OCI-LY1 (cell line): ENCODE measurements at regions not wholly inside any gene's neighbourhood (a gene's known extent, or its start where the extent isn't known, plus 50 kb on each side); places are given as distances from the start of the nearest gene placed in this dataset.

Experiments
- H2AFZ ChIP-seq: fragments of 200-600 bp; sonication (generic), shearing (Covaris generic); 2 replicates; pipeline ENCODE4 v1.6.0; 2014; ENCODE audit warnings: antibody characterized with exemption, mild to moderate bottlenecking, low read length
- H3F3A ChIP-seq: fragments of 200-600 bp; sonication (generic), shearing (Covaris generic); 2 replicates; pipeline ENCODE4 v1.6.0; 2014; ENCODE audit warnings: mild to moderate bottlenecking, antibody characterized with exemption, low read length, moderate library complexity; ENCODE audit not compliant: insufficient read depth
- H3K27ac ChIP-seq: fragments of 200-600 bp; sonication (generic); 2 replicates; pipeline ENCODE4 v1.5.1; 2014; ENCODE audit warnings: low read length, mixed run types, mild to moderate bottlenecking, low read depth; ENCODE audit not compliant: poor library complexity, severe bottlenecking
- H3K27me3 ChIP-seq: fragments of 200-600 bp; sonication (generic); 2 replicates; pipeline ENCODE4 v1.6.0; 2014; ENCODE audit warnings: antibody characterized with exemption, mild to moderate bottlenecking, low read length, moderate library complexity; ENCODE audit not compliant: insufficient read depth
- H3K36me3 ChIP-seq: fragments of 200-600 bp; sonication (generic); 2 replicates; pipeline ENCODE4 v1.6.1; 2014; ENCODE audit warnings: mild to moderate bottlenecking, antibody characterized with exemption, low read length, moderate library complexity, mixed read lengths; ENCODE audit not compliant: insufficient read depth
- H3K4me1 ChIP-seq: fragments of 200-600 bp; sonication (generic); 2 replicates; pipeline ENCODE4 v1.5.1; 2014; ENCODE audit warnings: mild to moderate bottlenecking, low read length, moderate library complexity; ENCODE audit not compliant: insufficient read depth, severe bottlenecking
- H3K4me2 ChIP-seq: fragments of 200-600 bp; sonication (generic), shearing (Covaris generic); 2 replicates; pipeline ENCODE4 v1.6.1; 2014; ENCODE audit warnings: low read length
- H3K4me3 ChIP-seq: fragments of 200-600 bp; sonication (generic); 2 replicates; pipeline ENCODE4 v1.5.1; 2014; ENCODE audit warnings: low read length, low read depth, mild to moderate bottlenecking, mixed read lengths; ENCODE audit not compliant: poor library complexity, severe bottlenecking
- H3K79me2 ChIP-seq: fragments of 200-600 bp; shearing (Covaris generic); 2 replicates; pipeline ENCODE4 v1.6.1; 2016; ENCODE audit warnings: mixed run types, low read length, mixed read lengths; ENCODE audit not compliant: insufficient read depth
- H3K9ac ChIP-seq: fragments of 200-600 bp; sonication (generic), shearing (Covaris generic); 2 replicates; pipeline ENCODE4 v1.6.1; 2014; ENCODE audit warnings: mild to moderate bottlenecking, low read length, mixed read lengths
- H3K9me2 ChIP-seq: fragments of 200-600 bp; sonication (generic), shearing (Covaris generic); 2 replicates; pipeline ENCODE4 v1.6.1; 2014; ENCODE audit warnings: low read depth, mild to moderate bottlenecking, low read length, mixed read lengths
- H3K9me3 ChIP-seq: fragments of 200-600 bp; shearing (Covaris generic); 2 replicates; pipeline ENCODE4 v1.6.1; 2014; ENCODE audit warnings: low read length, mixed read lengths
- H4K20me1 ChIP-seq: fragments of 200-600 bp; sonication (generic), shearing (Covaris generic); 2 replicates; pipeline ENCODE4 v1.6.0; 2016; ENCODE audit warnings: mild to moderate bottlenecking, low read length; ENCODE audit not compliant: insufficient read depth
- EZH2 ChIP-seq: fragments of 200-600 bp; sonication (generic), shearing (Covaris generic); IDR thresholded peaks from 2 replicates; pipeline ENCODE4 v1.8.0; 2017; ENCODE audit warnings: borderline replicate concordance, mixed run types, mild to moderate bottlenecking, antibody characterized with exemption, low read length, moderate library complexity, mixed read lengths
- TF ChIP-seq, protein P1 (sequence below): fragments of 200-600 bp; sonication (generic), shearing (Covaris generic); IDR thresholded peaks from 2 replicates; pipeline ENCODE4 v1.5.1; 2017; ENCODE audit warnings: mild to moderate bottlenecking, antibody characterized with exemption, low read length, moderate library complexity, mixed read lengths

DNA sequence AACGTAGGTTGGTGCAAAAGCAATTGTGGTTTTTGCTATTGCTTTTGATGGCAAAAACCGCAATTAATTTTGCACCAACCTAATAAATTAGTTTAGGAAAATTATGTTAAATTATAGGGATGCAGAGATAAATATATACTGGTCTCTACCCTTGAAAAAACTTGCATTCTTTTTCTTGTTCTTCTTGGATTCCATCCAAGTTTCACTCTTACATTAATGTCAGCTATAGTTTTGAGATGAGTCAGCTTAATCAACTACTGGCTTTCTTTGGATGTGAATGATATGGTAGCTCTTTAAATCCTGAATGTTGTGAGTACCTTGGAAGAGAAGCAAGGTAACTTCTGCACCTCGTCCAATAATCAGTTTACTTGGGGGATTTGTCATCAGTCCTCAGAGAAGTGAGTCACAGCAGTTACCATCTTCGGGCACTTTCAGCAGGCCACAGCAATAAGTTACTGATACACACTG lies 549.0 kb upstream of the ZNF608 start:
- H3K79me2 ChIP-seq, result no peaks in the 10 kb centered on the region
- no peaks in the 10 kb centered on the region for H3K9me2 ChIP-seq
- no peak overlapping the region for H3K4me2 ChIP-seq
- H3K27ac ChIP-seq, result no peak overlapping the region
- no peak overlapping the region for H3K4me3 ChIP-seq
- no peaks in the 10 kb centered on the region for H4K20me1 ChIP-seq
- no peak overlapping the region for H3K9ac ChIP-seq
- H3K9me3 ChIP-seq, result no peaks in the 10 kb centered on the region
- peaks cover 72% of the 10 kb centered on the region for H3K4me1 ChIP-seq
- H2AFZ ChIP-seq, result no peak overlapping the region
- H3F3A ChIP-seq, result no peaks in the 10 kb centered on the region
- H3K36me3 ChIP-seq, result no peaks in the 10 kb centered on the region
- TF ChIP-seq EZH2, result no peak
- TF ChIP-seq, protein P1, sequence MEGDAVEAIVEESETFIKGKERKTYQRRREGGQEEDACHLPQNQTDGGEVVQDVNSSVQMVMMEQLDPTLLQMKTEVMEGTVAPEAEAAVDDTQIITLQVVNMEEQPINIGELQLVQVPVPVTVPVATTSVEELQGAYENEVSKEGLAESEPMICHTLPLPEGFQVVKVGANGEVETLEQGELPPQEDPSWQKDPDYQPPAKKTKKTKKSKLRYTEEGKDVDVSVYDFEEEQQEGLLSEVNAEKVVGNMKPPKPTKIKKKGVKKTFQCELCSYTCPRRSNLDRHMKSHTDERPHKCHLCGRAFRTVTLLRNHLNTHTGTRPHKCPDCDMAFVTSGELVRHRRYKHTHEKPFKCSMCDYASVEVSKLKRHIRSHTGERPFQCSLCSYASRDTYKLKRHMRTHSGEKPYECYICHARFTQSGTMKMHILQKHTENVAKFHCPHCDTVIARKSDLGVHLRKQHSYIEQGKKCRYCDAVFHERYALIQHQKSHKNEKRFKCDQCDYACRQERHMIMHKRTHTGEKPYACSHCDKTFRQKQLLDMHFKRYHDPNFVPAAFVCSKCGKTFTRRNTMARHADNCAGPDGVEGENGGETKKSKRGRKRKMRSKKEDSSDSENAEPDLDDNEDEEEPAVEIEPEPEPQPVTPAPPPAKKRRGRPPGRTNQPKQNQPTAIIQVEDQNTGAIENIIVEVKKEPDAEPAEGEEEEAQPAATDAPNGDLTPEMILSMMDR, result no peak
- no peaks in the 10 kb centered on the region for H3K27me3 ChIP-seq

DNA sequence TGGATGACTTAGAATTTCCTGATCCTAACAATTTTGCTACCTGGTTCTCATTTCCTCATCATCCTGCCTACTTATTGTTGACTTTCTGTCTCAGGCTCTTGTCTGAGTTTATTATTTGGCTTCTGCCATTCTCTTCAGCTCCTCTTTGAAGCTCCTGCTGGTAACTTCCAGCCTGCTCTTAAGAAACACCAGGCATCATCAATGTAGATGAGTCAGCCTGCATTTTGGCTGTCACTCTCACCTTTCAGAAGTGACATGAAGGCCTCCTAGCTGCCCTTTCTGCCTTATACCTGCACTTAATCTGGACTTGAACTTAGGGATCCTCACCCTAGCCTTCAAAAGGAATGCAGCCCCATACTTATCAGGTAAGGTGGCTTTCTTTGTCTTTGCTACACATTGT lies 551.8 kb upstream of the ZNF608 start:
- Histone ChIP-seq H4K20me1 (no peaks in the 10 kb centered on the region), H3F3A (no peaks in the 10 kb centered on the region), H3K9me2 (no peaks in the 10 kb centered on the region), H3K4me2 (no peak overlapping the region), H3K4me1 (peaks cover 44% of the 10 kb centered on the region), H3K27me3 (no peaks in the 10 kb centered on the region), H3K79me2 (no peaks in the 10 kb centered on the region), H3K9me3 (no peaks in the 10 kb centered on the region), H3K9ac (no peak overlapping the region), H3K4me3 (no peak overlapping the region), H3K27ac (no peak overlapping the region), H3K36me3 (no peaks in the 10 kb centered on the region), H2AFZ (no peak overlapping the region)
- TF ChIP-seq, protein P1, result no peak
- TF ChIP-seq EZH2, result no peak

DNA sequence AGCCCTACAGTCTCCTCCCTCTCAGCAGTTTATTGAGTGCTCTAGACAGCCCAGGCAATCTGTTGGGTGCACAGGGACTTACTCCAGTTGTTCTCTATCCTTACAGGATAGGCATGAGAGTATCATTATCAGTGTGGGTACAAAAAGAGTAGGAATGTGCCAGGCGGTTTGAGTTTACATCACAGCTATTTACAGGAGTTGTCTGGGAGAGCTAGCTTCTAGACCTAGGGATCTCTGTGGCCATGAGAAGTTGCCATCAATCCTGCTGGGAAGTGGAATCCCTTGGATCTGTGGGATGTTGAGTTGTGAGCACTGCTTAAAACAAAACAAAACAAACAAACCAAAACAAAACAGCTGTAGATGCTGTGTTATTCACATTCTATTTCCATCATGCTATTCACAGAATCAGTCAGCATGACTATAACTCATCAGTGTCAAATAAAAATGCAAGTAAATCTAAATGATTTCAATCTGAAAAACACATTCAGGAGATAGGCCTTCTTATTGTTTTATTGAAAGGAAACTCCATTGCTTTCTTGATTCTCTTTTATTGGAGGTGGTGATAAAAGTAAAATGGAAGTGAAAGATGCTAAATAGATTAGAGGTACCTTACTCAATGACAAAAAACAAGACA lies 552.4 kb upstream of the ZNF608 start:
- Histone ChIP-seq H4K20me1 (no peaks in the 10 kb centered on the region), H3K4me1 (peaks cover 38% of the 10 kb centered on the region), H3K27me3 (no peaks in the 10 kb centered on the region), H3K27ac (no peak overlapping the region), H3K9me3 (no peaks in the 10 kb centered on the region), H3F3A (no peaks in the 10 kb centered on the region), H3K36me3 (no peaks in the 10 kb centered on the region), H3K4me2 (no peak overlapping the region), H3K9ac (no peak overlapping the region), H3K9me2 (no peaks in the 10 kb centered on the region), H2AFZ (no peak overlapping the region), H3K79me2 (no peaks in the 10 kb centered on the region), H3K4me3 (no peak overlapping the region)
- TF ChIP-seq, protein P1, result no peak
- TF ChIP-seq EZH2, result no peak
